Renal cortical epithelial cell (primary cell): ENCODE measurements at regions not wholly inside any gene's neighbourhood (a gene's known extent, or its start where the extent isn't known, plus 50 kb on each side); places are given as distances from the start of the nearest gene placed in this dataset.
"Not testable (repeated sequence)": the region's sequence is repeated elsewhere in the genome, so short reads cannot be mapped to it uniquely, and the experiment has no call there.

ENCODE experiments used
- DNase-seq: peaks from one replicate; pipeline ENCODE4 v3.0.0-alpha.2; 2011; ENCODE audit warnings: low read depth

DNA sequence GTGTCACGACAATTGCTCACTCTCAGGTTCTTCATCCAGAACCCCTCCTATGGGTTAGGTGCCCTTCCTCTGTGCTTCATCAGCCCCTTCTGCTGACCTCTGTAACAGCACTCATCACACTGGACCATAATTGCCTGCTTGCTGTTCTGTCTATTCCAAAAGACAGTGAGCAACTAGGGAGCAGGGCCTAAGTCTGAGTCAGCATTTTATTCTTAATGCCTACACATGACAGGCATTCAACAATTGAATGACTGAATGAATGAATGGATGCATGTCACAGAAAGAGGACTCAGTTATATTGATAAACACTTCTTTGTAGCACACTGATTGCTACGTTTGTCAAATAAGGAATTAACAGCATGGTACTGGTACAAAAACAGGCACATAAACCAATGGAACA lies 317.0 kb downstream of the ZIC3 start:
- DNase-seq = no peak

DNA sequence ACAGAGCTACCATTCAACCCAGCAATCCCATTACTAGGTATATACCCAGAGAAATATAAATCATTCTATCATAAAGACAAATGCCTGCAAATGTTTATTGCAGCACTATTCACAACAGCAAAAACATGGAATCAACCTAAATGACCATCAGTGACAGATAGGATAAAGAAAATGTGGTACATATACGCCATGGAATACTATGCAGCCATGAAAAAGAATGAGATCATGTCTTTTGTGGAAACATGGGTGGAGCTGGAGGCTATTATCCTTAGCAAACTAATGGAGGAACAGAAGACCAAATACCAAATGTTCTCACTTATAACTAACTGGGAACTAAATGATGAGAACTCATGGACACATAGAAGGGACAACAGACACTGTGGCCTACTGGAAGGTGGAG lies 318.9 kb downstream of the ZIC3 start:
- not testable (repeated sequence) for DNase-seq

DNA sequence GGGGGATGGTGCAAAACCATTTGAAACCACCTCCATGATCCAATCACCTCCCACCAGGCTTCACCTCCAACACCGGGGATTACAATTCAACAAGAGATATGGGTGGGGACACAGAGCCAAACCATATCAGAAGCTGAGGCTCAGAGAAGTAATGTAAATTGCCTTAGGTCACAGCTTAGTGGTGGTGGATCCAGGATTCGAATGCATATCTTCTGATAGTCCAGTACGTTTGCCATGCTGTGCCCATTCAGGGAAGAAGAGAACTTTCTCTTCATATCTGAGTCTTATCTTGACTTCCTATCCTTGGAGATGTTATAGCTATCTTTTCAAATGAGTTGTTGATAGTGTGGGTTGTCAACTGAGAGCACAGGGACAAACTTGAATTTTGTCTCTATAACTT lies 325.5 kb downstream of the ZIC3 start:
- DNase-seq = no peak

DNA sequence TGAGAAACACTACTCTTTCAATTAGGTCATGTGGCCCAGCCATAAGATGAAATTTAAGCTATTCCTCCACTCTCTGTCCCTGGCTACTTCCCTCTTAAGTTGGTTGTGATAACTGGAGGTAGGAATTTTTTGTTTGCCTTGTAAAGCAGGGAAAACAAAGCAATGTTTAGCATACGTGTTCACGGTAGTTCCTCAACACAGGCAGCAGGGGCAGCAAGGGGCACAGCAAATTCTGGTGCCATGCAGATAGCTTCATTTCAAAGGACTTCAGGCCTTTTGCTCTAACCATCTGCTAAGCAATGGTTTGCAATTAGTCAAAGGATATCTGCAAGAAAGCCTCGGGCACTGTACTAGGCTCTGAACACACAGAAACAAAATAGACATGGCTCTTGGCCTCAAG lies 330.2 kb downstream of the ZIC3 start:
- DNase-seq = no peak

- DNase-seq = no peak
Measured at GRCh38 chrX:137915466-137915865, 349.5 kb downstream of the ZIC3 start.

- no peak for DNase-seq
Measured at GRCh38 chrX:137916090-137916746, 350.3 kb downstream of the ZIC3 start.

DNA sequence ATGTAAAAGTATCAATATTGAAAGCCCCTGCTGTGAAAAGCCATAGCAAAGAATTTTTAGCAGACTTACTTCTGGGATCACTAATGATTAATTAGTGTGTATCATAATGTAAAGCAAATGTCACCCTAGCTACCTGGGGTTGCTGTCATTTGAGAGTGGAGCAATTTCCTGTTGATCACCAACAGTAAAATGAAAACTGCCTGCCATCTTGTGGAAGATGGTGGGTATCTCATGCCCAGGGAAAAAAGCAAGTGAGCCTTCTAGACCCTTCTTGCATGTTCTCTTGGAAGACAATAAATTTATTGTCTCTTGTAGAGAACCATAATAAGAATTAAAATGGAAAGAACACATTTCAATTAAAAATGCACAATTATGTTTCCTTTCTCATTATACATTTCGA lies 360.2 kb downstream of the ZIC3 start:
- DNase-seq = no peak

- no peak for DNase-seq
Measured at GRCh38 chrX:137929951-137930350, 364.0 kb downstream of the ZIC3 start.

DNA sequence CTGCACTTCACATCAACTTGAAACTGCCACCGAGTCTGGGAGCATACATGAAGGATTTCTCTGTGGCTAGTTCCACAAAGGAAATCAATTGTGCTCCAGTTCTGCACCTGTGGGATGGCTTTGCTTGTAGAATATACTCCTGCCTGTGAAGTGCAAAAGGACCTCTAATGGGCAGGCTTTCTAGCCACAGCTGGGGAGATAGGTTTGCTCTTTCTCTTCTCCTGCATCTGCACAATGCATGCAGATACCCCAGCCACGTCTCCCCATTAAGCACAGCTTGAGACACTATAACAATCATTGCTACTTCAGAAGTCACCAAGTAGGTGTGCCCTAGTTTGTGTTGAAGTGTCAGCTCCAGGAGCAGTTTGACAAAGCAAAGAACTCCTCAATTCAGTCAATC lies 364.6 kb downstream of the ZIC3 start:
- DNase-seq = no peak

- DNase-seq = not testable (repeated sequence)
Measured at GRCh38 chrX:137934214-137934613, 368.3 kb downstream of the ZIC3 start.

DNA sequence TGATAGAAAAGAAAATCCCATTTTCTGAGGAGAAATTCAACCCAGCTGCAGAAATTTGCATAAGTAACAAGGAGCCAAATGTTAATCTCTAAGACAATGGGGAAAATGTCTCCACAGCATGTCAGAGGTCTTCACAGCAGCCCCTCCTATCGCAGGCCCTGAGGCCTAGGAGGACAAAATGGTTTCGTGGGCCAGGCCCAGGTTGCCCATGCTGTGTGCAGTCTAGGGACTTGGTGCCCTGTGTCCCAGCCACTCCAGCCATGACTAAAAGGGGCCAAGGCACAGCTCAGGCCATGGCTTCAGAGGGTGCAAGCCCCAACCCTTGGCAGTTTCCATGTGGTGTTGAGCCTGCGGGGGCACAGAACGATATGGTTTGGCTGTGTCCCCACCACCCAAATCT lies 369.0 kb downstream of the ZIC3 start:
- DNase-seq = not testable (repeated sequence)

GRCh38 chrX:137945470-137945869 lies 379.5 kb downstream of the ZIC3 start:
- no peak for DNase-seq

GRCh38 chrX:137969191-137969590 lies 403.3 kb downstream of the ZIC3 start:
- no peak for DNase-seq

DNA sequence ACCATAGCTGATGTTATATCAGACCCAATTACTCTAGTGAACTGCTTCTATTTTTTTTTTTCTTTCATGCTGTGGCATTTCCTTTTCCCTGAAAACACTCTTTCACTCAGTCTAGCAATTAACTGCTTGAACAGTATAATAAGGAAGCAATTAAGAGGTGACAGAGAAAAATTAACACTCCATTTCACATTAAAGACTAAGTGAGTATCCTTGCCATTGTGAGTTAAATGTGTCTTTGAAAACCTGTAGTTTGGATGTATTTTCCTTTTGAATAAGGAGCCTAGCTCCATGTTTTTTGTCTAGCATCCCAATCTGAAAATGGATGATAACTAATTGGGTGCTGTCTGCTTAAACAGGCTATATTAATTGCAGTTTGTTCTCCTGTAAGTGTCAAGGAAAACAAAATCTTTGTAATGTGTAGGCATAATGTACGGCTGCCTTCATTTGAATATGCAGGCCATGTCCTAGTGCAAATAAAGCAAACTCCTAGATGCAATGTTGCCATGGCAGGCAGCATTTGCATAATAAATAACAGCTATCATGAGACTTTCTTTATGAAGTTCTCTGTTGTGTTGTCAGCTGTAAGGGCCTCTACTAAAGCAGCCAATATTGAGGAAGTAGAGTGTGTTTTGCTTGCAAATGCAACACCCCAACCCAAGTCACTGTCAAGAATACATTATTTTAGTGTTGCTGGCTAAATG lies 416.7 kb downstream of the ZIC3 start:
- DNase-seq = no peak

DNA sequence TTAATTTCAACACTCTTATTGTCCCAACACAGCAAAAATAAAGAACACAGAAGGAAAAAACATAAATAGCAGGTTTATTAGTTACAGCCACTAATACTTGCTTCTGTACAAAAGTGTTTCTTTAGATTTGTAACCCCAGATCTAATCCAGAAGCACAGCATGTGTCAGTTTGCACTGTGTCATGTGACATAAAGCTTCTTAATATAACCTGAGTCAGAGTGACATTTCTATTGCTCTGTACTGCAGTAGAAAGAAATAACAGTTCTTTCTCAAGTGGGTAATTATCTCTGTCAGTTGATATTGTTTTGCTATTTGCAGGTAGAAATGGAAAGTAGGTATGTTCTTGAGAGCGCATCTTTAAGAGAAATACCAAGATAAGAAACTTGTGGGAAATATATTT lies 422.5 kb downstream of the ZIC3 start:
- DNase-seq = no peak

DNA sequence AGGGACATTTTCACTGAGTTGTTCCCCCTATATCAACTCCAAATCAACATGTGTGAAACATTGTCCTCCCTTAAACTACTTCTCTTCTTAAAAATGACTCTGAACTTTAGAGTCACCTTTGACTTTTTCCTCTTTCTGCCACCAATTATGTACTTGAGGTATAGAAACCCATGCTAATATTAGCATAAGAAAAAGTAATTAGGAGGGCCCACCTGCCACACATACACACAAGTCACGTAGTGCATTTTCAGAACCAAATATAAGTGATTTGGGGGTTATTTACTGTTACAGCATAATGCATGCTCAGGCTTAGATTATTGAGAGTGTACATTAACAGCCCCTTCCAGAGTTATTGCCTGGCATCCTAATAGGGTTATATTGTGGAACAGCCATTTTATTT lies 432.7 kb downstream of the ZIC3 start:
- no peak for DNase-seq

DNA sequence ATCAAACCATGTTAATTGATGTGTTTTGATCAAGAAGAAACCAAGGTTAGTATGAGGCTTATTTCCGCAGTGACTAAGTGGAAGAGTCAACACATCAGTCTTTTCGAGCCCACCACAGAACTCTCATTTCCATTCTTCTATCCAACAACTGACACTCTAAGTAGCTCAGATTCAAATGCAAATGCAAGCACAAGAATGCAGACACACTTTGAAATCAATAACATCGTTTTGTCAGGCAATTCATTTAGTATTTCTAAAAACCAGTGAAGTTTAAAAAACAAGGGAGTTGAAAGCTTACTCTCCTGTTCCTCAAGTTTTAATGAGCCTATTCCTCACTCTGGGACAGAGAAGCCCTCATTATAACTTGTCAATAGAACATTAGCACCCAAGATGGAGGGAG lies 433.1 kb downstream of the ZIC3 start:
- DNase-seq = no peak

DNA sequence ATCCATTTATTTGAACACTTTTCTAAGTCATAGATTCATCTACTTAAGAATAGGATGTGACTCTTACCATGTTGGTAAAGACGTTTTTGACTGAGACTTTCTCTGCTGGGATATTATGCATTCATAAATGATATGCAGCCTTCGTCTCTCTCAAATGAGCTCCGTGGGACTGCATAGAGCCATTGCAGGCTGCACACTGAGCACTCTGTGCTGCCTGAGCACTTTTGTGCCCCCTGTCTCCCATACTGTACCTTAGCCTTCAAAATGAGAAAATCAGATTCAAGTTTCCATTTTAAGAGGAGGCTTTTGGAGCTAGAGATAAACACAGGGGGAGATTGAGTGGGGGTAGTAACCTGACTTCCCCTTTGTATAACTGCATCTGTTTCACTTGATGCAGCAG lies 433.6 kb downstream of the ZIC3 start:
- DNase-seq = no peak

DNA sequence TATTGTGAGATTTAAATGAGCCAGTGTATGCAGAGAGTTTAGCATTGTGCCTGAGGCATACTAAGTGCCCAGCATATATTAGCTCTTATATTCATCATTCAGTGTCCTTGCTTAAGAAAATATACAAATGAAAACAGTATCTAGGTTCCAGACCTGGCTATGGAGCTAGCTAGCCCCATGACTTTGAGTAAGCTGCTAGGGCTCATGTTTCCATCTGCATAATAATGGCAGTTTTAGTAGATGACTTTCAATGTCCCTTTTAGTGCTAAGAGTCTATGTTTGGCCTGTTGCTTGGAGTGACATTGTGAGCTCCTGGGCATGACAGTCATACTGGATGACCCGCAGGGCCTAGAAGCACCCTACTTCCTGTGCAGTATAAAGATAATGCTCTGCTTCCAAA lies 435.3 kb downstream of the ZIC3 start:
- DNase-seq = no peak

GRCh38 chrX:138006180-138006579 lies 440.3 kb downstream of the ZIC3 start:
- no peak for DNase-seq

DNA sequence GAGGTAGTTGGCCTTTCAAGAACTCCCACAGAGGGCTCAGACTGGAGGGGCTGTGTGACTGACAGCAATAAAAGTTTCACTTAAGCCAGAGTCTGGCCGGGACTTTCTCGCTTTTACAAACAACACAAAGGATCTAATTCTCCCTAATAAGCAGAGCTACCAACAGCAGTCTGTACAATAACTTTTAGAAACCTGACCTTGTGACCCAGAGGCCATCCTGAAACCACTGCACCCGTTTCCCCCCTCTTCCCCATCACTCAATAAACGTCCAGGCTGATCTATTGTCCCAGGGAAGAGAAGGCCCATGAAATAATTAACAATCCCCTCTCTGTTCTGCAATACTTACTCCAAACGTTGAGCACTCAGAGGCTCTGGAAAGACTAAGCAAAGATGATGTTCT lies 442.4 kb downstream of the ZIC3 start:
- no peak for DNase-seq

DNA sequence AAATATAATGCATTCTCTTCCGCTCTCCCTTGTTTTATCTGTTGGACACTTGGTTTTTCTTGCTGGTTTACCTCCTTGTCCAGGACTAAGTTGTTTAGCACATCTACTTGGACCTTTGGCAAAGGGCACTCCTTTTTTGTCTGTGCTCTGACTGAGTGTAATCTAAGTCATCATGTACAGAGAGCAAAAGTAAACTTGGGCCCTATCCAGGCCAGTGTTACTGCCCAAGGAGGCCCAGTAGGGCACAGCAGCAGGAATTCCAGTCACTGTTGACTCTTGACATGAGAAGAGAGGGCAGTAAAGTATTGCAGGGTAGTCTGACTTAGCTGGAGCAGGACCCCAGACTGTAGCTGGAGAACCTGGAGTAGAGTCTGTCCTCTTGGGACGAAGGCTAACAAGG lies 445.5 kb downstream of the ZIC3 start:
- no peak for DNase-seq

GRCh38 chrX:138014577-138014976 lies 448.6 kb downstream of the ZIC3 start:
- no peak for DNase-seq
